Stimulated activated naive CD4-positive, alpha-beta T cell (primary cell): ENCODE measurements at regions not wholly inside any gene's neighbourhood (a gene's known extent, or its start where the extent isn't known, plus 50 kb on each side); places are given as distances from the start of the nearest gene placed in this dataset.
A peak's percentile ranks its signal among the peaks of the same experiment; 100 is the strongest.

ENCODE experiments used
- DNase-seq, 6 experiments: peaks; one replicate each; lab custom pipeline; 2025; lab: John Stamatoyannopoulos, UW

- DNase-seq = no peak
These were observed 59.5 kb downstream of the PTGS2 start for GRCh38 chr1:186620566-186621350.

GRCh38 chr1:186618401-186619170 lies 61.6 kb downstream of the PTGS2 start:
- peak in 4 of 6 experiments; percentile 14 to 41 (median 31) for DNase-seq

GRCh38 chr1:186617926-186618325 lies 62.3 kb downstream of the PTGS2 start:
- DNase-seq = no peak

GRCh38 chr1:186616511-186616910 lies 63.7 kb downstream of the PTGS2 start:
- no peak for DNase-seq

- DNase-seq = peak in 1 of 6 experiments; percentile 13
These were observed 64.9 kb downstream of the PTGS2 start for GRCh38 chr1:186615332-186615731.

- no peak for DNase-seq
These were observed 69.1 kb downstream of the PTGS2 start for GRCh38 chr1:186611156-186611555.

- no peak for DNase-seq
These were observed 71.0 kb downstream of the PTGS2 start for GRCh38 chr1:186609183-186609582.

GRCh38 chr1:186605762-186606350 lies 74.4 kb downstream of the PTGS2 start:
- DNase-seq = peak in 2 of 6 experiments; percentile 7 to 9

GRCh38 chr1:186595969-186596368 lies 84.3 kb downstream of the PTGS2 start:
- no peak for DNase-seq

- no peak for DNase-seq
These were observed 101.8 kb downstream of the PTGS2 start for GRCh38 chr1:186578325-186579016.

- no peak for DNase-seq
These were observed 102.6 kb downstream of the PTGS2 start for GRCh38 chr1:186577633-186578032.

- no peak for DNase-seq
These were observed 103.0 kb downstream of the PTGS2 start for GRCh38 chr1:186577216-186577615.

- DNase-seq = no peak
These were observed 104.9 kb downstream of the PTGS2 start for GRCh38 chr1:186575348-186575747.

GRCh38 chr1:186574926-186575325 lies 105.3 kb downstream of the PTGS2 start:
- no peak for DNase-seq

GRCh38 chr1:186572509-186572908 lies 107.7 kb downstream of the PTGS2 start:
- no peak for DNase-seq

GRCh38 chr1:186571771-186572170 lies 108.5 kb downstream of the PTGS2 start:
- no peak for DNase-seq

- no peak for DNase-seq
These were observed 108.9 kb upstream of the PDC start for GRCh38 chr1:186569856-186570255.

GRCh38 chr1:186568221-186568620 lies 107.3 kb upstream of the PDC start:
- DNase-seq = no peak

- DNase-seq = no peak
These were observed 105.4 kb upstream of the PDC start for GRCh38 chr1:186566140-186566855.

- no peak for DNase-seq
These were observed 103.7 kb upstream of the PDC start for GRCh38 chr1:186564582-186564981.

- no peak for DNase-seq
These were observed 98.7 kb upstream of the PDC start for GRCh38 chr1:186559601-186560116.
